ENCODE measurements at regions not wholly inside any gene's neighbourhood (a gene's known extent, or its start where the extent isn't known, plus 50 kb on each side); places are given as distances from the start of the nearest gene placed in this dataset.

DNA sequence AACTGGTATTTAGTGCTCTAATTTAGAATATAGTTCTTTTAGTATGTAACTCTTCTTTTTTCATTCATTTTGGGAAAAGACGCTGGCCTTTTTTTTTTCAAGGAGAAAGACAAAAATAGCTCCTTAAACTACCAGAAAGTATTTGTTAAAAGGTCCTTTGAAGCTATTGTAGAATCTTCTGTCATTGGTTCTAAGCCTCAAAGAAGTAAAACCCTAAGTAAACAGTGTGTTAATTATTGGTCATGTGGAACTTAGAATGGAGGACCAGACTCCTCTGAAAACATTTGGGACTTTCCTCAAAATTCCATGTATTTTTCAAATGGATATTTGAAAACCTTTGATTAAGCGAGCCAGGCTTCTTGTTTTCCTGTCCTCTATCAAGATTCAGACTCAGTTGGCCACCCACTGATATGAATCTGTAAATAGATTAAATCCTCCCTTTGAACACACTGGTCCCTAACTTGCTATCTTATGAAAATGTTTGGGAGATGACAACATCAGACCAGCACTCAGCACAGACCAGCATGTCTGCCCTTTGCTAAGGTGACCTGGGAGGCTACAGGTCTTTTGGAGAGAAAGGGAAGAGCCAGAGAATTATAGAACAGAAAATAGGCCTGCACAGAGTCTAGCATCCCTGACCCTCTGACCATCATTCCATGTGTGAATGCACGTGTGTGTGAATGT lies 120.3 kb upstream of the GATA6 start:
- Histone ChIP-seq H3K36me3 (no peaks in the 10 kb centered on the region), H3K4me3 (ENCODE audit: low read depth, low read length) (no peak overlapping the region), H3K9me3 (no peaks in the 10 kb centered on the region), H3K4me1 (no peaks in the 10 kb centered on the region), H3K27me3 (no peaks in the 10 kb centered on the region)
- DNase-seq: no peak
- TF ChIP-seq, protein P1, sequence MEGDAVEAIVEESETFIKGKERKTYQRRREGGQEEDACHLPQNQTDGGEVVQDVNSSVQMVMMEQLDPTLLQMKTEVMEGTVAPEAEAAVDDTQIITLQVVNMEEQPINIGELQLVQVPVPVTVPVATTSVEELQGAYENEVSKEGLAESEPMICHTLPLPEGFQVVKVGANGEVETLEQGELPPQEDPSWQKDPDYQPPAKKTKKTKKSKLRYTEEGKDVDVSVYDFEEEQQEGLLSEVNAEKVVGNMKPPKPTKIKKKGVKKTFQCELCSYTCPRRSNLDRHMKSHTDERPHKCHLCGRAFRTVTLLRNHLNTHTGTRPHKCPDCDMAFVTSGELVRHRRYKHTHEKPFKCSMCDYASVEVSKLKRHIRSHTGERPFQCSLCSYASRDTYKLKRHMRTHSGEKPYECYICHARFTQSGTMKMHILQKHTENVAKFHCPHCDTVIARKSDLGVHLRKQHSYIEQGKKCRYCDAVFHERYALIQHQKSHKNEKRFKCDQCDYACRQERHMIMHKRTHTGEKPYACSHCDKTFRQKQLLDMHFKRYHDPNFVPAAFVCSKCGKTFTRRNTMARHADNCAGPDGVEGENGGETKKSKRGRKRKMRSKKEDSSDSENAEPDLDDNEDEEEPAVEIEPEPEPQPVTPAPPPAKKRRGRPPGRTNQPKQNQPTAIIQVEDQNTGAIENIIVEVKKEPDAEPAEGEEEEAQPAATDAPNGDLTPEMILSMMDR (IDR thresholded peaks at IDR 0.05; ENCODE audit: low read depth, low read length): no peak

GRCh38 chr18:22052405-22053105 lies 116.8 kb upstream of the GATA6 start:
- no peaks in the 10 kb centered on the region for H3K9me3 ChIP-seq
- no peak overlapping the region for H3K4me3 ChIP-seq (ENCODE audit: low read depth, low read length)
- H3K4me1 ChIP-seq: no peaks in the 10 kb centered on the region
- no peak for DNase-seq
- TF ChIP-seq, protein P1 (IDR thresholded peaks at IDR 0.05; ENCODE audit: low read depth, low read length): no peak
- H3K27me3 ChIP-seq: no peaks in the 10 kb centered on the region
- no peaks in the 10 kb centered on the region for H3K36me3 ChIP-seq

DNA sequence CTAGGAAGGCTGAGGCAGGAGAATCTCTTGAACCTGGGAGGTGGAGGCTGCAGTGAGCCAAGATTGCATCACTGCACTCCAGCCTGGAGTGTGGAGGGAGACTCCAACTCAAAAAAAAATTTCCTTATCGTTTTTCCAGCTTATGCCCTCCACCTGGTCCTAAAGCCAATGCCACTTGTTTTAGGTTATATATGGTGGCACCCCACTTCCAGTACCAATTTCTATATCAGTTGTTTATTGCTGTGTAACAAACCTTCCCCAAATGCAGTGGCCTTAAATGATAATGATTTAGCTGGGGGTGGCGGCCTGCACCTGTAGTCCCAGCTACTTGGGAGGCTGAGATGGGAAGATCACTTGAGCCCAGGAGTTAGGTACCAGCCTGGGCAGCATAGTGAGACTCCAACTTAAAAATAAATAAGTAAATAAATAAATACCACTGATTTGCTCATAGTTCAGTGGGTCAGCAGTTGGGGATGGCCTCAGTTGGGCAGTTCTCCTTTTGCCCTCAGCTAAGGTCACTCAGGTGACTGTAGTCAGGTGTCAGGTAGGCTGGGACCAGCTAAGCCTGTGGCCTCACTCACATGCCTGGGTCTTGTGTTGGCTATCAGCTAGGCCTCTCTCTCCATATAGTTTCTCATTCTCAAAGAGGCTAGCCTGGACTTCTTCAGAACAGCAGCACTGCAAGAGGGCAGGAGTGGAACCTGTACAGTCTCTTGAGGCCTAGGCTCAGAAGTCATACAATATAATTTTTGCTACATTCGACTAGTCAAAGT lies 113.7 kb upstream of the GATA6 start:
- Histone ChIP-seq H3K36me3 (no peaks in the 10 kb centered on the region), H3K9me3 (no peaks in the 10 kb centered on the region), H3K4me1 (no peaks in the 10 kb centered on the region), H3K27me3 (no peaks in the 10 kb centered on the region), H3K4me3 (ENCODE audit: low read depth, low read length) (no peak overlapping the region)
- TF ChIP-seq, protein P1 (IDR thresholded peaks at IDR 0.05; ENCODE audit: low read depth, low read length): no peak
- DNase-seq: no peak

DNA sequence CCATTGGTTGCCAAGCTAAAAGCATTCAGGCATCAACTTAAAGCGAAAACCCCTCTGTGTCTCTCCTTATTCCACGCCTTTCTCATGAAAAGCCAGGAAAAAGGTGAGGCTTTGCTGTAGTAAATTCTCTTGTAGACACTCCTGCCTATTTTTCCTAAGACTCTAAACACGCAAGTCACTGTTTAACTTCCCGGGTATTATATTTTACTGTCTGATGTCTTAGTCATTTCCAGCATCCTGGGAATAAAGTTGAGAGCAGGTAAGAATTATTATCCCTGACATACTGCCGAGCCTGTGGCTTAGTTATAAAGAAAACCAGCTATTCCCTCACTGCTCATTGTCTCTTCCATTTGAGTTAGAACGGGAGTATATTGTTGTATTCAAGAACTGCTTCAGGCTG lies 112.4 kb upstream of the GATA6 start:
- Histone ChIP-seq H3K36me3 (no peaks in the 10 kb centered on the region), H3K4me1 (no peaks in the 10 kb centered on the region), H3K4me3 (ENCODE audit: low read depth, low read length) (no peak overlapping the region), H3K9me3 (no peaks in the 10 kb centered on the region), H3K27me3 (no peaks in the 10 kb centered on the region)
- DNase-seq: no peak
- TF ChIP-seq, protein P1 (IDR thresholded peaks at IDR 0.05; ENCODE audit: low read depth, low read length): no peak

- TF ChIP-seq, protein P1 (IDR thresholded peaks at IDR 0.05; ENCODE audit: low read depth, low read length): no peak
- Histone ChIP-seq H3K36me3 (no peaks in the 10 kb centered on the region), H3K9me3 (no peaks in the 10 kb centered on the region), H3K27me3 (no peaks in the 10 kb centered on the region), H3K4me1 (no peaks in the 10 kb centered on the region), H3K4me3 (ENCODE audit: low read depth, low read length) (no peak overlapping the region)
- no peak for DNase-seq
Observed at GRCh38 chr18:22057908-22058527, 111.4 kb upstream of the GATA6 start.
